Activated naive CD8-positive, alpha-beta T cell (primary cell): ENCODE measurements at regions not wholly inside any gene's neighbourhood (a gene's known extent, or its start where the extent isn't known, plus 50 kb on each side); places are given as distances from the start of the nearest gene placed in this dataset.
"Not testable (repeated sequence)": the region's sequence is repeated elsewhere in the genome, so short reads cannot be mapped to it uniquely, and the experiment has no call there.

Experiments
- H3K27ac Mint-ChIP-seq: one replicate; pipeline ENCODE4 v1.8.0; 2021; ENCODE audit warnings: mixed read lengths
- H3K27me3 Mint-ChIP-seq: one replicate; pipeline ENCODE4 v1.8.0; 2021; ENCODE audit warnings: mixed read lengths
- H3K36me3 Mint-ChIP-seq: one replicate; pipeline ENCODE4 v1.8.0; 2021; ENCODE audit warnings: mixed read lengths
- H3K4me1 Mint-ChIP-seq: one replicate; pipeline ENCODE4 v1.8.0; 2021; ENCODE audit warnings: low read depth, mixed read lengths
- H3K4me3 Mint-ChIP-seq: one replicate; pipeline ENCODE4 v1.8.0; 2021; ENCODE audit warnings: mild to moderate bottlenecking, mixed read lengths
- H3K9me3 Mint-ChIP-seq: one replicate; pipeline ENCODE4 v1.8.0; 2021; ENCODE audit warnings: low read depth, mixed read lengths

DNA sequence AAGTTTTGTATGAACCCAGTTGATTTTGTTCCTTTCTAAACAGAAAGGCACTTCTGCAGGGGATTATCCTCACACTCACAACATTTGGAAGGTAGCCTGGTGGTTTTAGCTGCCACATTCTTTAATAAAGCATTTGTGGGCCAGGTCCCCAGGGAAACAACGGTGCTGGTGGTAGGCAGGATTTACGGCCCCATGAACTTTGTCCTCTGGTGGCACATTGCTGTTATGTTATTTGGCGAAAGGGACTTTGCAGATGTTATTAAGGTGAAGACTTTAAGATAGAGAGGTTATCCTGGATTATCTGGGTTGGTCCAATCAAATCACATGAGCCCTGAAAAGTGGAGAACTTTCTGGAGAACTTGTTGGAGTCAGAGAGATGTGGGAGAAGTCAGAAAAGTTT, 86.3 kb upstream of the C9orf72 start:
- Mint-ChIP-seq H3K27ac (no peak overlapping the region), H3K27me3 (peaks cover 5% of the 10 kb centered on the region), H3K4me3 (no peak overlapping the region), H3K4me1 (no peaks in the 10 kb centered on the region), H3K36me3 (no peaks in the 10 kb centered on the region), H3K9me3 (no peaks in the 10 kb centered on the region)

DNA sequence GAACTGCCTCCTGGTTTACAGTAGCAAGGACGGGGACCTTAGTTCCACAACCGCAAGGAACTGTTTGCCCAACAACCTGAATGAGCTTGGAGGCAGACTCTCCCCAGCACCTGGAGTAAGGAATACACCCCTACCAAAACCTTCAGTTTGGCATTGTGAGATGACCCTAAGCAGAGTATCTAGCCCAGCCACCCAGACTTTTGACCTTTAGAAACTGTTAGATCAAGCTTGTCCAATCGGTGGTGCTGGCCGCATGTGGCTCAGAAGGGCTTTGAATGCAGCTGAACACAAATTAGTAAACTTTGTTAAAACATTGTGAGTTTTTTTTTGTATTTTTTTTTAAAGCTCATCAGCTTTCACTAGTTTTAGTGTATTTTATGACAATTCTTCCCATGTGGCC, 86.9 kb upstream of the C9orf72 start:
- Mint-ChIP-seq H3K27ac (no peak overlapping the region), H3K27me3 (peaks cover 5% of the 10 kb centered on the region), H3K4me3 (no peak overlapping the region), H3K36me3 (no peaks in the 10 kb centered on the region), H3K4me1 (no peaks in the 10 kb centered on the region), H3K9me3 (no peaks in the 10 kb centered on the region)

DNA sequence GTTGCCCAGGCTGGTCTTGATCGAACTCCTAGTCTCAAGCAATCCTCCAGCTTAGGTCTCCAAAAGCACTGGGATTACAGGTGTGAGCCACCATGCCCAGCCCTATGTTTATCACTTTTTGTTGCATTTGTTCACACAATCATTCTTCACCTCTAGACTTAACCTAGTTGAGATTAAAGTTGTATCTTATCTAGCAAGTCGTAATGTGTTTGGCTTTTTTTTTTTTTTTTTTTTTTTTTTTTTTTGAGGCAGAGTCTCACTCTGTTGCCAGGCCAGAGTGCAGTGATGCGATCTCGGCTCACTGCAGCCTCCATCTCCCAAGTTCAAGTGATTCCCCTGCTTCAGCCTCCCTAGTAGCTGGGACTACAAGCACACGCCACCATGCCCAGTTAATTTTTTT, 90.2 kb upstream of the C9orf72 start:
- H3K27ac Mint-ChIP-seq = no peak overlapping the region

DNA sequence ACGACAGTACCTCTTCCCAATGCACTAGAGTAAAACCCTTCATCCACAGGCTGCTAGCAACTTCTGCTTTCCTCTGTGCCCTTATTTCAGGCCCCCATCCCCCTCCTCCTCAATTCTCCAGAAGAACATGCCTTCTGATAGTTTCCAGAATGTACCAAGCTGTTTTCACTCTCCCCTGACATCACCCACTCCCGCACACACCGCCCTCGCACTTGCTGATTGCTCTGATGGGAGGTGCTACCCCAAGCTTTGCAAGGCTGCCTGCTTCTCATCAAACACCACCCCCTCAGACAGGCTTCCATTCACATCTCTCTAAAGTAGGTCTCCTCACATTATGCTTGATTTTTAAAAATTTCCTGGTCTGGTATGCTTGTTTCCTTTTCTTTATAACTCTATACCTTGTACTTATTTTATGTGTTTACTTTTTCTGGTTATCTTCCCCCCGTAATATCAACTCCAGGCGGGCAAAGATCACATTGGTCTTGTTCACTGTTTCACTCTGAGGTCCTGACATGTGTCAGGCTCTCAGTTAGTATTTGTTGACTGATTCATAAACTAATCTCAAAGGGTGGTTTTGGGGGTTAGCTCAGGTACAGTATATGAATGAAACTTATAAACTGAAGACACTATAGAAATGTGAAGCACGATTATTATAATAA, 91.0 kb upstream of the C9orf72 start:
- no peak overlapping the region for H3K27ac Mint-ChIP-seq
- H3K4me3 Mint-ChIP-seq = no peak overlapping the region
- H3K4me1 Mint-ChIP-seq = no peaks in the 10 kb centered on the region
- H3K36me3 Mint-ChIP-seq = no peaks in the 10 kb centered on the region
- H3K27me3 Mint-ChIP-seq = peaks cover 8% of the 10 kb centered on the region
- H3K9me3 Mint-ChIP-seq = no peaks in the 10 kb centered on the region

More for the DNA sequence above, 90.2 kb upstream of the C9orf72 start:
- Mint-ChIP-seq H3K4me1 (no peaks in the 10 kb centered on the region), H3K36me3 (no peaks in the 10 kb centered on the region), H3K9me3 (no peaks in the 10 kb centered on the region), H3K27me3 (peaks cover 8% of the 10 kb centered on the region), H3K4me3 (no peak overlapping the region)

DNA sequence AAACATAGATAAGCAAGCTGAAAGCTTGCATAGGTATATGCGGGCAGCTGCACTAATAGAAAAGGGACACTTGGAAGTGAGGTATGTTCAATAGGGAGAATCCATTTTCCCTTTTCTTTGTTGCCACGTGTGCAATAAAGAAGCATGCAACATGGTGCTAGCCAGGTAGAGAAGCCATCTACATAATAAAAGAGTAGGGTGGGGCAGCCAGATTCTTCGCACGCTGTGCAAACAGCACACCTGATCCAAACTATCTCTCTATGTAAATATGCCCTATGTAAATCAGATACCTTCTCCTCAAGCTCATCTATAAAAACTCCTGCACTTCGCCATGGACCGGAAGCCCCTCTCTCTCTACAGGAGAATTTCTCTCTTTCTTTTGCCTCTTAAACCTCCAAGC, 91.9 kb upstream of the C9orf72 start:
- Mint-ChIP-seq H3K27ac (no peak overlapping the region), H3K9me3 (no peaks in the 10 kb centered on the region), H3K36me3 (no peaks in the 10 kb centered on the region), H3K4me3 (no peak overlapping the region), H3K27me3 (peaks cover 8% of the 10 kb centered on the region), H3K4me1 (no peaks in the 10 kb centered on the region)

DNA sequence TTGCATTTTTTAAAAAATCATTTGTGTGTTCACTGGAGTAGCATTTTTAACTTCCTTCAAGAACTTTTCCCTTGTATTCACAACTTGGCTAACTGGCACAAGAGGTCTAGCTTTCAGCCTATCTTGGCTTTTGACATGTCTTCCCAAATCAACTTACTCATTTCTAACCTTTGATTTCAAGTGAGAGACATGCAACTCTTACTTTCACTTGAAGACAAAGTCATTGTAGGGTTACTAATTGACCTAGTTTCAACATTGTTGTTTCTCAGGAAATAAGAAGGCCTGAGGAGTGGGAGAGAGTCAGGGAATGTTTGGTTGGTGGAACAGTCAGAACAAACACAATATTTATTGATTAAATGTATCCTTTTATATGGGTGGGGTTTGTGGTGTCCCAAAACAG, 95.0 kb upstream of the C9orf72 start:
- Mint-ChIP-seq H3K9me3 (no peaks in the 10 kb centered on the region), H3K27me3 (peaks cover 9% of the 10 kb centered on the region), H3K27ac (no peak overlapping the region), H3K4me3 (no peak overlapping the region), H3K4me1 (no peaks in the 10 kb centered on the region), H3K36me3 (no peaks in the 10 kb centered on the region)

DNA sequence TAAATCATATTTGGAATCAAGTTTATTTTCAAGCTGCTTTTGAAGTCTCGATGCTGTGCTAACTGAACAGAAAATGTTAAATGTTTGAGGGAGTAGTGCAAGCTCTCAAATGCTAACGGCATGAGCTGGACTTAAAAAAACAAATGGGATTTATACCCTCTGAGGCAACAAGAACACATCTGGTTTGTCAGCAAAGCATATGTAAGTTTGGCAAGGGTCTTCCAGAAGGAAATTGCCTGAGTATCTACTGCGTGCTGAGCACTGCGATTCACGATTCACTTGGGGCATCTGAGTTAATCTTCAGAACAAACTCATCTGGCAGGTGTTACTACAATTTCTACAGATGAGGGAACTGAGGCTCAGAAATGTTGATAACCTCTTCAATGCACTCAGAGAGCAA, 98.4 kb upstream of the C9orf72 start:
- no peaks in the 10 kb centered on the region for H3K36me3 Mint-ChIP-seq

DNA sequence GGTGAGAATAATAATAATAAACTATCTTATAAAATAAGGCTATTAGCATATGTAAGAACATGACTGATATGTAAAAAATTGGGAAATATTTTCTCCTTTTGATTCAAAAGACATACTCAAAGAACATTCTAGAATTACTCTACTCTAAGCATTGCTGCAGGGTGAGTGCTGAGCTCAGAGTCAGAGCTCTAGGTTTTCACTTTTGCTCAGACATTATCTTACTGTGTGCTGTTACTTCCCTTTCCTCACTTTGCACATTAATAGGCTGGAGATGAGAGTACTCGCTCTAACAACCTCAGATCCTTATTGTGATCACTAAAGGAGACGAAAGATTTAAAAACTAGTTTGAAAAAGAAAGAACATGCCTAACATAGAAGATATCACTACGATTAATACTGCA, 99.4 kb upstream of the C9orf72 start:
- Mint-ChIP-seq H3K4me1 (no peaks in the 10 kb centered on the region), H3K4me3 (no peak overlapping the region), H3K27me3 (peaks cover 1% of the 10 kb centered on the region), H3K36me3 (no peaks in the 10 kb centered on the region), H3K9me3 (no peaks in the 10 kb centered on the region), H3K27ac (no peak overlapping the region)

More for the DNA sequence above, 98.4 kb upstream of the C9orf72 start:
- H3K9me3 Mint-ChIP-seq = no peaks in the 10 kb centered on the region
- H3K27me3 Mint-ChIP-seq = peaks cover 1% of the 10 kb centered on the region
- H3K27ac Mint-ChIP-seq = no peak overlapping the region
- no peak overlapping the region for H3K4me3 Mint-ChIP-seq
- no peaks in the 10 kb centered on the region for H3K4me1 Mint-ChIP-seq

DNA sequence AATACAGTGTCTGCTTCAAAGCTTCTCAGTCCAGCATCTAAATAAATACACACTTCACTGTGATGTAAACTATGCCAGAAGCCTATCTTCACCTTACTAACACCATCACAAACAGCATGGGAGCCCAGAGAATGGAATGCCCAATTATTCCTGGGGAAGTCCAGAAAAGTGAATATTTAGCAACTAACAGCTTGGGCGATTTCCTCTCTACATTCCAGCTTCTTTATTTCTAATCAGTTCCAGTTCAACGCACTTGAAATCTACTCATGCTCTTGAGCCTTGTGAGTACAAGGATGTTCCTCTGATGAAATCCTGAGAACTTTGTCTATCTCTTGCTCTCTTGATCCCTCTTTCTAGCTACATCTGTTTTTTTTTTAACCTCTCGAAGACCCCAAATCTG, 100.4 kb upstream of the C9orf72 start:
- H3K4me3 Mint-ChIP-seq = no peak overlapping the region
- H3K27ac Mint-ChIP-seq = no peak overlapping the region
- no peaks in the 10 kb centered on the region for H3K4me1 Mint-ChIP-seq
- H3K27me3 Mint-ChIP-seq = peaks cover 1% of the 10 kb centered on the region
- no peaks in the 10 kb centered on the region for H3K9me3 Mint-ChIP-seq
- H3K36me3 Mint-ChIP-seq = no peaks in the 10 kb centered on the region

DNA sequence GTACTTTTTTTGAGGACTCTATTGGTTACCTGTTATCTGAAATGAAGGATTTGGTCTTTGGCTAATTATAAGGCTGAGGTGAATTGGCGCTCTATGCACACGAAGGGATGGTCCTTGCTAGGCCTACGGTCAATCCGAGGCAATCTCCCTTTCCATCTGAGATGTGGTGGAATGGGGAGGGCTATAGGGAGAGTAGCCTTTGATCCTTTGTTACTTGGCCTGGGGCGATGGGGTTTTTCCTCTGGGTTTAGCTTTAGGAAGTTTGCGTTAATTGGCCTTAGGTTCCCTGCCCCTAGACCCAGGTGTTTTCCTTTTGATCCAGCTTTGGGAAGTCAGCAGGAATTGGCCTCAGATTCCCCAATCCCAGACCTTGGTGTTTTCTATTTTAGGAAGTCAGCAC, 102.1 kb upstream of the C9orf72 start:
- Mint-ChIP-seq H3K27ac (no peak overlapping the region), H3K27me3 (peaks cover 1% of the 10 kb centered on the region), H3K4me3 (no peak overlapping the region), H3K4me1 (no peaks in the 10 kb centered on the region), H3K9me3 (no peaks in the 10 kb centered on the region), H3K36me3 (no peaks in the 10 kb centered on the region)

DNA sequence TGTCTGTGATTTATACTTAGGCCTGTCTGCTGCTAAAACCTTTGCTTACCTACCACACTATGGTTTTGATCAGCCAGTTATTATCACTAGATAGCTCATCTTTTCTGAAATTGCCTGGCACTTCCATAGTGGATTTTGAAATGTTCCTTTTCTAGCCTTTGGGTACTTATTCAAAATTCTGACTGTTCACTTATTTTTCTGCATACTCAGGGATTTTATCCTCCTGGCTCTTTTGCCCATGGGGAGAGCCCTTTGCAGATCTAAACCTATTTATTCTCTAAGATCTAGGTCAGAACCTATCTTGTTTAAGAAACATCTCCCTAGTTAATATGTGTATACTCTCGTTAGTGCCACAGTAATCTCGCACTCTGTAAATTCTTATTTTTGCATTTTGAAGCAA, 103.5 kb upstream of the C9orf72 start:
- H3K36me3 Mint-ChIP-seq = no peaks in the 10 kb centered on the region
- H3K27ac Mint-ChIP-seq = no peak overlapping the region
- H3K27me3 Mint-ChIP-seq = peaks cover 1% of the 10 kb centered on the region

DNA sequence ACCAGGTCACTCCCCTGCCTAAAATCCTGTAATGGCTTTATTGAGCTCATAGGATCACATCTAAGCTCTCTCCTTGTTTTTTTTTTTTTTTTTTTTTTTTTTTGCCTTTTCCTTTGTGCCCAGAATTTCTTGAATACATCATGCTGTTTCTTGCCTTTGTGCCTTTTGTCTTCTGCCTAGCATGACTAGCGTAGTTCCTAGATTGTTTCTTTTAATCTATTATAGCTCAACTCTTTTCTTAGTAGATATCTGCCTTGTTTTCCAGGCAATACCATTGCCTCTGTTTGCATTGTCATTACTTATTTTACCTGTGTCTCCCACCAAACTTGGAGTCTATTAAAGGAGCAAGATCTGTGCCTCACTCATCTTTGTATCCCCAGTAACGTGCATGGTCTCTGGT, 106.1 kb upstream of the C9orf72 start:
- no peak overlapping the region for H3K4me3 Mint-ChIP-seq
- no peaks in the 10 kb centered on the region for H3K4me1 Mint-ChIP-seq
- no peak overlapping the region for H3K27ac Mint-ChIP-seq
- no peaks in the 10 kb centered on the region for H3K27me3 Mint-ChIP-seq
- H3K9me3 Mint-ChIP-seq = no peaks in the 10 kb centered on the region
- H3K36me3 Mint-ChIP-seq = no peaks in the 10 kb centered on the region

More for the DNA sequence above, 103.5 kb upstream of the C9orf72 start:
- H3K9me3 Mint-ChIP-seq = no peaks in the 10 kb centered on the region
- H3K4me3 Mint-ChIP-seq = no peak overlapping the region
- no peaks in the 10 kb centered on the region for H3K4me1 Mint-ChIP-seq

DNA sequence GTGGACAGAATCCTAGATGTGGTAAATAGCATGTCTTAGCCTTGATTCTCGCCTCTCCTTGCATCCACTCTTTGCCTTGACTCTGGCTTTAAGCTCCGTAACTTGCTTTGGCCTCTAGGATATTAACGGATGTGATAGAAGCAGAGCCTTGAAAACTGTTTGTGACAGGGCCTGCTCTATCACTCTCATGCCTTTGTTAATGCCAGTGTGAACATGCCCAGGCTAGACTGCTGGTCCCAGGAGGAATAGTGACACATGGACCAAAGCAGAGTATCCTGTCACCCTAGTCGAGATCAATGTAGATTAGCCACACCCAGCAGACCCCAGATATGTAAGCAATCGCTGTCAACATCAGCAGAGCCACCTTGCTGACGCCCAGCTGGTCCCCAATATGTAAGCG, 109.9 kb upstream of the C9orf72 start:
- Mint-ChIP-seq H3K36me3 (no peaks in the 10 kb centered on the region), H3K9me3 (no peaks in the 10 kb centered on the region), H3K4me3 (no peak overlapping the region), H3K27ac (no peak overlapping the region), H3K4me1 (no peaks in the 10 kb centered on the region), H3K27me3 (no peaks in the 10 kb centered on the region)

DNA sequence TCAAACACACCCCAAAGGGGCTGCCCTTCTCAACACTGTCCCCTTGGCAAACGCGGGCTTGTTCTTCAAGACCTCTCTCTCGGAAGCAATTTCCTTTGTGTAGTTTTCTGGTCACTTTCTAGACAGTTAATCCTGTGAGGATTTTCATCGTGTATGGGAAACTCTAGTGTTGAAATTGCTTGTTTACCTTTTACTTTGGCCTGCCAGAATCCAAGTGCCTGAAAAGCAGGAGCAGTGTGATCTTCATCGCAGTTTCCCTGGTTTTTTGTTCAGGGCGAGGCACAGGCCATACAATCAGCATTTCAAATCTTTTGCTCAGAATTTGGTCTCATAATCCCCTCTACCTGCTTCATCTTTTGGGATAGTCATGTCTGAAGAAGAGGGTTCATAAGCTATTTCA, 115.7 kb upstream of the C9orf72 start:
- no peaks in the 10 kb centered on the region for H3K36me3 Mint-ChIP-seq
- no peak overlapping the region for H3K4me3 Mint-ChIP-seq
- H3K4me1 Mint-ChIP-seq = no peaks in the 10 kb centered on the region
- H3K27me3 Mint-ChIP-seq = no peaks in the 10 kb centered on the region
- no peak overlapping the region for H3K27ac Mint-ChIP-seq
- H3K9me3 Mint-ChIP-seq = no peaks in the 10 kb centered on the region

DNA sequence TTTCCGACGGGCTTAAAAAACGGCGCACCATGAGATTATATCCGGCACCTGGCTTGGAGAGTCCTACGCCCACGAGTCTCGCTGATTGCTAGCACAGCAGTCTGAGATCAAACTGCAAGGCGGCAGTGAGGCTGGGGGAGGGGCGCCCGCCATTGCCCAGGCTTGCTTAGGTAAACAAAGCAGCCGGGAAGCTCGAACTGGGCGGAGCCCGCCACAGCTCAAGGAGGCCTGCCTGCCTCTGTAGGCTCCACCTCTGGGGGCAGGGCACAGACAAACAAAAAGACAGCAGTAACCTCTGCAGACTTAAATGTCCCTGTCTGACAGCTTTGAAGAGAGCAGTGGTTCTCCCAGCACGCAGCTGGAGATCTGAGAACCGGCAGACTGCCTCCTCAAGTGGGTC, 117.5 kb upstream of the C9orf72 start:
- H3K4me3 Mint-ChIP-seq, H3K27ac Mint-ChIP-seq, H3K4me1 Mint-ChIP-seq, H3K27me3 Mint-ChIP-seq, H3K36me3 Mint-ChIP-seq, H3K9me3 Mint-ChIP-seq: not testable (repeated sequence)

DNA sequence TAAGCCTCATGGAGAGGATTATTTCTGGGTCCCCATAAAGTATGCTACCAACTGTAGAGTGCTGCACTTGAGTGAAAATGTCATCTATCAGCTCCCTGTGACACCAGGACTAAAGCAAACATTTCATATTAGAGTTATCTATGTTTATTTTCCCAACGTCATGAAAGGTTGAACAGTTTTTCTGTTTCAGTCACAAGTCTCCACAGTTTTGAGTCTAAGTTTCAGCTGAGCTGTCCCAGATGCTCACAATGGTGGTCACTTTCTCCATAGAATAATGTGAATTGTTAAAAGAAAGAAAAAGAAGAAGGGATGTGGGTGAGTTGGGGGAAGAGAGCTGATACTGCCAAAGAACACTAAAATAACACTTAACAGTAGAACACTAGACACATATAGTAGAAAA, 126.3 kb upstream of the C9orf72 start:
- Mint-ChIP-seq H3K27ac (no peak overlapping the region), H3K4me3 (no peak overlapping the region), H3K36me3 (no peaks in the 10 kb centered on the region), H3K4me1 (no peaks in the 10 kb centered on the region), H3K27me3 (no peaks in the 10 kb centered on the region), H3K9me3 (no peaks in the 10 kb centered on the region)
